GM12872 (cell line): ENCODE measurements at regions not wholly inside any gene's neighbourhood (a gene's known extent, or its start where the extent isn't known, plus 50 kb on each side); places are given as distances from the start of the nearest gene placed in this dataset.

Experiments
- CTCF ChIP-seq: IDR thresholded peaks from 3 replicates; pipeline ENCODE4 v1.5.1; 2011; ENCODE audit warnings: low read depth, mild to moderate bottlenecking, low read length, moderate library complexity; ENCODE audit not compliant: insufficient read depth

DNA sequence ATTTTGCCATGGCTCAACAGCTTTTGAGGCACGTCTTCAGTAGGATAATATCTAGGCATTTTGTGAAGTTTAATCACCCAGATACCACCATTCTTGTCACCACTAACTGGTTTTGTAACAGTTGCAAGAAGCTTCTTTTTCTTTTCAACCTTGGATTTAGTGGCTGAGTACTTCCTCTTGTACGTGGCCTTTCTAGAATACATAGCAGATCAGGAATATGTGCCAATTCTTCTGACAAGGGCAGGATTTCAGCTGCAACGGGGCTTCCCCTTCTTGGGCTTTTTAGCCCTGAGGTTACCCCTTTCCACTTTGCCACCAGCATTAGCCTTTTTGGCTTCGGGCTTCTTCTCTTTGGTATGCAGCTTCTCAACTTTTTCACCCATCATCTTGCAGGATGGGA, 79.3 kb upstream of the WARS2 start:
- no peak for TF ChIP-seq CTCF

GRCh38 chr1:119220991-119221390, 80.5 kb upstream of the WARS2 start:
- no peak for TF ChIP-seq CTCF

DNA sequence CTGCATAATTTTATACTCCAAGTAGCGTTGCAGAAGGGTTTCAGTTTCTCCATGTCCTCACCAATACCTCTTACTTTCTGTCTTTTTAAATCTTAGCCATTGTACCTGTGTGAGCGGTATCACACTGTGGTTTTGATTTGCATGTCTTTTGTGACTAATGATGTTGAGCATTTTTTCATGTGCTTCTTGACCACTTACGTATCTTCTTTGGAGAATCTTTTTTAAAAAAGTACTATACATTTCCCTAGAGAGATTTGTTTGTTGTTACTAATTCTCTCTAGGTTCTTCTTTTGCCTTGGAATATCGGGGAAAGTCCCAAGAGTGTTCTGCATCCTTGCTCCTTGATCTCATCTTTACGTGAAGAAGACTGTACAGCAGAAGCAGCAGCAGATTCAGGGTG, 81.8 kb upstream of the WARS2 start:
- no peak for TF ChIP-seq CTCF

GRCh38 chr1:119225265-119225664, 84.8 kb upstream of the WARS2 start:
- TF ChIP-seq CTCF, result no peak

DNA sequence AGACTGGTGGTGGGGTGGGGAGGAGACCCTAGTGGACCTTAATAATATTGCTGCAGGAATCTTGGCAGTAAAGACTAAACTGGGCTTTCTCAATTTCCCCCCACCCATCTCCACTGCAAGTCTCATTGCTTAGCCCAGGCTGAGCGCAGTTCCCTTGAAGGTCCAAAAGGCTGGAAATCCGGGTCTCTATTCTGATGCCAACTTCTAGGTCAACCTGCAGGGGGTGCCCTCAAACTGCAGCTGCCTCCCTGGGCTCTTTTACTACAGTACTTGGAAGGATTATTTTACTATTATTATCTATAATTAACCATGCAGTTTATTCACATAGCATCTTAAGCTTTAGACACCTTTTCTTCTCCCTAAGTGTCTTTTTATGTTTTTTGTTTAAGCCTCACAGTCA, 85.4 kb upstream of the WARS2 start:
- peak; percentile 24; the same call in 1 of the 3 replicates for TF ChIP-seq CTCF

- no peak for TF ChIP-seq CTCF
These were observed 85.9 kb upstream of the WARS2 start for GRCh38 chr1:119226321-119226720.

- TF ChIP-seq CTCF, result no peak
These were observed 86.5 kb upstream of the WARS2 start for GRCh38 chr1:119226913-119227312.

GRCh38 chr1:119227456-119227855, 87.0 kb upstream of the WARS2 start:
- no peak for TF ChIP-seq CTCF
